Stimulated activated effector memory CD8-positive, alpha-beta T cell treated with anti-CD3 and anti-CD28 coated beads, Interleukin-12 subunit alpha, Interleukin-12 subunit beta, amount 100 ng/mL, for 72 hours (primary cell): ENCODE measurements at regions not wholly inside any gene's neighbourhood (a gene's known extent, or its start where the extent isn't known, plus 50 kb on each side); places are given as distances from the start of the nearest gene placed in this dataset.

ENCODE experiments used
- ATAC-seq: fragments of 150-1000 bp; cut with Tn5 transposase; 2 replicates; pipeline ENCODE4 v1.10.0; 2021
- DNase-seq, 2 donors: peaks; one replicate each; pipeline ENCODE4 v3.0.0; 2021 to 2022; ENCODE audit warnings: low spot score in 2 of 2
- H3K27ac Mint-ChIP-seq: one replicate; pipeline ENCODE4 v1.8.0; 2022; ENCODE audit warnings: mild to moderate bottlenecking, mixed read lengths
- H3K36me3 Mint-ChIP-seq: one replicate; pipeline ENCODE4 v1.8.0; 2022; ENCODE audit warnings: mild to moderate bottlenecking, mixed read lengths
- H3K4me1 Mint-ChIP-seq: one replicate; pipeline ENCODE4 v1.8.0; 2022; ENCODE audit warnings: mixed read lengths
- H3K4me3 Mint-ChIP-seq: one replicate; pipeline ENCODE4 v1.8.0; 2022; ENCODE audit warnings: mild to moderate bottlenecking, mixed read lengths
- H3K9me3 Mint-ChIP-seq: one replicate; pipeline ENCODE4 v1.8.0; 2022; ENCODE audit warnings: mixed read lengths

DNA sequence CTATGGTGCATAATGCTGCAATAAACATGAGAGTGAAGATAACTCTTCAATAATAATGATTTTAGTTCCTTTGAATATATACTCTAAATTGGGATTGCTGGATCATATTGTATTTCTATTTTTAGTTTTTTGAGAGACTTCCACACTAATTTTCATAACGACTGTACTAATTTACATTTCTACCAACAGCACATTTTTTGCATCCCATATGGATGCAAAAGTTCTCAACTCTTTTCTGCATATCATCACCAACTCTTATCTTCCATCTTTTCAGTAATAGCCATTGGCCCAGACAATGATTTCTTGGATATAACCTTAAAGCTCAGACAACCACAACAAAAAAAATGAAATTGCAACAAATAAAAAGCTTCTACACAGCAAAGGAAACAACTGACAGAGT, 1082.4 kb downstream of the CNTNAP5 start:
- DNase-seq (no peak), ATAC-seq (no peak)
- Mint-ChIP-seq H3K27ac (no peak overlapping the region), H3K9me3 (peaks cover 18% of the 10 kb centered on the region), H3K36me3 (no peaks in the 10 kb centered on the region), H3K4me3 (no peak overlapping the region), H3K4me1 (no peaks in the 10 kb centered on the region)

DNA sequence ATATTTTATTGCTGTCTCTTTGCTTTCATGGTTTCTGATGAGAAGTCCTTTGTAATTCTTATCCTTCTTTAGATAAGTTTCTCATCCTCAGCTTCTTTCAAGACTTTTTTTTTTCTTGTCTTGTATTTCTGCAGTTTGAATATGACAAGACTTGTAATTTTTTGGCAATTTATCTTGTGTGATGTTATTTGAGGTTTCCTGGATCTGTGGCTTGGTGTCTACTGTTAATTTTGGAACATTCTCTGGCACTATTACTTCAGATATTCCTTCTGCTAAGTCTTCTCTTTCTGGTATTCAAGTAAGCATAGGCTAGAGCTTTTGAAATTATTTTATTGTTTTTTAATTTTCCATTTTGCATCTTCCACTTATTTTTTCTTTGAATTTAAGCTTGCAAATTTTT, 1083.2 kb downstream of the CNTNAP5 start:
- Mint-ChIP-seq H3K36me3 (no peaks in the 10 kb centered on the region), H3K27ac (no peak overlapping the region), H3K4me3 (no peak overlapping the region), H3K9me3 (peaks cover 14% of the 10 kb centered on the region), H3K4me1 (no peaks in the 10 kb centered on the region)
- ATAC-seq: no peak
- DNase-seq: no peak

DNA sequence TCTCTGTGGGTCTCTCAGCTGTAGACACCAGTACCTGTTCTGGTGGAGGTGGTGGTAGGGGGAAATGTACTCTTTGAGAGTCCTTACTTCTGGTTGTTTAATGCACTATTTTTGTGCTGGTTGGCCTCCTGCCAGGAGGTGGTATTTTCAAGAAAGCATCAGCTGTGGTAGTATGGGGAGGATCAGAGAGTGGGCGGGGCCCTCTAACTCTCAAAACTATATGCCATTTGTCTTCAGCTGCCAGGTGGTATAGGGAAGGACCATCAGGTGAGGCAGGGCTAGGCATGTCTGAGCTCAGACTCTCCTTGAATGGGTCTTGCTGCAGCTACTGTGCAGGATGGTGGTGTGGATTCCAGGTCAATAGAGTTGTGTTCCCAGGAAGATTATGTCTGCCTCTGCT, 1100.8 kb downstream of the CNTNAP5 start:
- Mint-ChIP-seq H3K9me3 (peaks cover 21% of the 10 kb centered on the region), H3K27ac (no peak overlapping the region), H3K4me3 (no peak overlapping the region), H3K4me1 (no peaks in the 10 kb centered on the region), H3K36me3 (no peaks in the 10 kb centered on the region)
- DNase-seq (no peak), ATAC-seq (no peak)

DNA sequence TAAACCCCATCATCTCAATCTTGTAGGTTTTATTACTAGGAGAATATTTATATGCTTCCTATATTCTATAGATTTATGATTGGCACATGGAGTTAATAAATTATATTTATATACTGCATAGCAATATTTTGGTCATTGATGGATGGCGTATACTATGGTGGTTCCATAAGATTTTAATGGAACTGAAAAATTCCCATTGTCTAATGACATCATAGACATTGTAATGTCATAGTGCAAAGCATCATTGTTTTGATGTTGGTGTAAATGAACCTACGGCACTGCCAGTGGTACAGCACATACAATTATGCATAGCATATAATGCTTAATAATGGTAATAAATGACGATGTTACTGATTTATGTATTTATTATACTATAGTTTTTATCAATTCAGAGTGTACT, 1135.9 kb downstream of the CNTNAP5 start:
- DNase-seq: no peak
- no peaks in the 10 kb centered on the region for H3K36me3 Mint-ChIP-seq
- H3K4me1 Mint-ChIP-seq: no peaks in the 10 kb centered on the region
- H3K9me3 Mint-ChIP-seq: peaks cover 14% of the 10 kb centered on the region
- H3K4me3 Mint-ChIP-seq: no peak overlapping the region
- H3K27ac Mint-ChIP-seq: no peak overlapping the region
- no peak for ATAC-seq

DNA sequence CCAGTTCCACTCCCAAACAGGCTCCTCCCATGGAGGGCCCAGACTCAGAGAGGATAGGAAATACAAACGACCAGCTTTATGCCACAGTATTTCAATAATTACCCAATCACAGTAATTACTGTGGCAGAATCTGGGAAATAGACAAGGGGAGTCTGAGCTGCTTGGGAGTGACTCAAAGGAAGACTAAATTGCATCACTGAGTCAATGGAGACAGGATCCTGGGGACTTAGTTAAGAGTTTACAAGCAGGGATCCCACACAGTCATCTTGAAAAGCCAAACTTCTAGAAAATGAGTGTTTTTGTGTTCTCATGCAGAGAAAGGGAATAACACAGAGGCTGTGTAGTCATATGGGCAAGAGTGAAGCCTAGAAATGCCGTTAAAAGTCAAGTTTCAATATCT, 1142.1 kb downstream of the CNTNAP5 start:
- Mint-ChIP-seq H3K36me3 (no peaks in the 10 kb centered on the region), H3K4me3 (no peak overlapping the region), H3K4me1 (no peaks in the 10 kb centered on the region), H3K9me3 (peaks cover 21% of the 10 kb centered on the region), H3K27ac (no peak overlapping the region)
- ATAC-seq (no peak), DNase-seq (no peak)

DNA sequence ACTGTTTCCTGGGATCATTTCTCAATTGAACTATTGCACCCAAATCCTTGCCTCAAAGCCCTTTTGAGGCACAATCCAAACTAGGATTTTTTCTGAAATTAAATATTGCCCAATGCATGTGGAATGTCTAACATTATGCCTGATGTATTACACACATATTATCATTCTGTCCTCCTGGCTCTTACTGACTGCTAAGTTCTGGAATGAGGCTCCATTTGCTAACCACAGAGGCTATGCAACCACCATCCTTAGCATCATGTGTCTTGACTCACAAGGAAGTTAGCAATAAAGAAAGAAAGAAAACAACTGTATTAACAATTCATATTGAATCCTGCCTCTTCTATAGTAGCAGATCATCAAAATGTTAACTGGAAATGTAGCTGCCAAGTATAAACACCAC, 1142.7 kb downstream of the CNTNAP5 start:
- H3K9me3 Mint-ChIP-seq: peaks cover 18% of the 10 kb centered on the region
- no peak for ATAC-seq
- no peaks in the 10 kb centered on the region for H3K4me1 Mint-ChIP-seq
- H3K36me3 Mint-ChIP-seq: no peaks in the 10 kb centered on the region
- H3K4me3 Mint-ChIP-seq: no peak overlapping the region
- DNase-seq: no peak
- H3K27ac Mint-ChIP-seq: no peak overlapping the region

DNA sequence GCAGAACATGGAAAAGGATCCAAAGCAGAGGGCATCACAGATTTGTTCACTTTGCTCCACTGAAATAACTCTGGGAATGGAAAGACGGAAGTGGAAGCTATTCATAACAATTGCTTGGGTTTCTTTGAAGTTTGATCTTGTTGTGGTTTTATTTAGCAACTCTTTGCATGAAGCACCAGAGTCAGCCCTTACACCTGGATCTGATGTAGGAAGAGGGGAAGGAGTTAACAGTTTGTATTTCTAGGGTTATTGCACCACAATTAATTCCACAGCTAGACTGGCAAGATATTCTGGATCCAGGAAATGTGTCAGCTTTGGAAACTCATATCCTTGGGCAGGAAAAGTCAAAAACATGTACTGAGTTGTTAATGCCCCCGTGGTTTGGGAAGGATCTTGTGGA, 1143.4 kb downstream of the CNTNAP5 start:
- ATAC-seq: no peak

DNA sequence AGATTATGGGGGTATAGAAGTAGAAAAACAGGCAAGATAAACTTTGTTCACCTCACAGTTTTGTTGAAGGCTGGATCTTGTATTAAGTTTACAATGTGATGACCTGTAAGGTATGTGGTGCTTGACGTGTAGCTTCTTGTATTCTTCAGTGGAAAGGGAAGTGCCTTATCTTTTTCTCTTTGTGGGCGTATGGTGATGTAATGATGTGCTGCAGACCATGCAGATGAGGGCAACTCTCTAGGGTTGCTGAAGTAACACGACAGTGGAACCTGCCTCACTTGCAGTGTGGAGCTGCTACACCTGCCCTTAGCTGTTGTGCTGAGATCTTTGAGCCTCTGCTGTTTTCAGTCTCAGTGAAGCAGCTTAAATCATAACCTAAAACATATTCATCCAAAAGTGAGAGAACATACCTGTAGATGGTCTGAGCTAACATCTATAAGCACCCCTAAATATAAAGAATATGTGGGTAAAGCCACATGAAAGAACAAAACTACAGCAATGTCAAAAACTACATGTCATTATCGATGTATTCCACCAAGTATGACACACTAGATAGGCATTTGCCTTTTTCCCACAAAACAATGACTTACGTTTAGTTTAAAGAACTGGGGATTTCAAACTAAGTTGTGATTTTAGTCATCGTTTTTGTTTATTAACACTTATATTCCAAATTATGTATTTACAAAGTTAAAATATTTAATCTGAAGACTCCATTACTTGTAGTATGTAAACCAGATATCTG, 1144.1 kb downstream of the CNTNAP5 start:
- no peaks in the 10 kb centered on the region for H3K36me3 Mint-ChIP-seq
- peaks cover 16% of the 10 kb centered on the region for H3K9me3 Mint-ChIP-seq
- H3K27ac Mint-ChIP-seq: no peak overlapping the region
- ATAC-seq (no peak), DNase-seq (no peak)
- H3K4me3 Mint-ChIP-seq: no peak overlapping the region
- no peaks in the 10 kb centered on the region for H3K4me1 Mint-ChIP-seq

More for the DNA sequence above, 1143.4 kb downstream of the CNTNAP5 start:
- H3K4me1 Mint-ChIP-seq: no peaks in the 10 kb centered on the region
- DNase-seq: no peak
- no peak overlapping the region for H3K27ac Mint-ChIP-seq
- H3K4me3 Mint-ChIP-seq: no peak overlapping the region
- H3K36me3 Mint-ChIP-seq: no peaks in the 10 kb centered on the region
- H3K9me3 Mint-ChIP-seq: peaks cover 17% of the 10 kb centered on the region

DNA sequence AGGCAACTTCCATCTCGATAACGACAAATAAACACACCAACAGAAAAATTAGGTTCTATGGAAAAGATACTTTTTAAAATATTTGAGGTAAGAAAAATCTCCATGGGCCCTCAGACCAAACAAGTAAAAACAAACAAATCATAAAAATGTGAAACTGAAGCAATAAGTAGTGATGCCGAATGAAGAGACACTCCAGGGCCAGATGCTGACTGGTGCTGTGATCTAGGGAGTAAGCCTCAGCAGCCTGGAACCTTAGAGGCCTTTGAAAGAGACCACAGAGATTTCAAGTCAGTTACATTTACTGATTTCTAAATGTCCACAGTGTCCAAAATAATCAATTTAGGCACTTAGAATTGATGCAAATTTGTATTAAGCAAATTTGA, 1144.7 kb downstream of the CNTNAP5 start:
- Mint-ChIP-seq H3K4me1 (no peaks in the 10 kb centered on the region), H3K36me3 (no peaks in the 10 kb centered on the region), H3K9me3 (peaks cover 14% of the 10 kb centered on the region), H3K4me3 (no peak overlapping the region), H3K27ac (no peak overlapping the region)
- no peak for ATAC-seq
- no peak for DNase-seq

DNA sequence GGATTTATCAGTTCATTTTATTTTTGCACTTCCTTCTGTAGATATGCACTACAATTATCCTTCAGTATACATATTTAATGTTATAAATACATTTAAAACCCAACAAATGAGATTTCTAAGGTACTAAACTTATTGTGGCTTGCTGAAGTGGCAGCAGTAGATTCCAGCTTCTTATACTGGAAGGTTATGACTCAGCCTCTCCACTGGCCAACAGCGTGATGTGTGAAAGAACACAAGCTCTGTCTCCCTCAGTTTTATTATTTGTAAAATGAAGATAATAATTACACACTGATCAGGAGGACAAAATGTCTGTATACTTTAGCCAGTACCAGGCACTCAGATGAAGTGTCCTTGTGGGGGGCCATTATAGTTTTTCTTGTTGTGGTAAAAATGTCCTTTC, 1147.1 kb downstream of the CNTNAP5 start:
- Mint-ChIP-seq H3K9me3 (peaks cover 14% of the 10 kb centered on the region), H3K4me1 (no peaks in the 10 kb centered on the region), H3K36me3 (no peaks in the 10 kb centered on the region), H3K27ac (no peak overlapping the region), H3K4me3 (no peak overlapping the region)
- ATAC-seq (no peak), DNase-seq (no peak)

DNA sequence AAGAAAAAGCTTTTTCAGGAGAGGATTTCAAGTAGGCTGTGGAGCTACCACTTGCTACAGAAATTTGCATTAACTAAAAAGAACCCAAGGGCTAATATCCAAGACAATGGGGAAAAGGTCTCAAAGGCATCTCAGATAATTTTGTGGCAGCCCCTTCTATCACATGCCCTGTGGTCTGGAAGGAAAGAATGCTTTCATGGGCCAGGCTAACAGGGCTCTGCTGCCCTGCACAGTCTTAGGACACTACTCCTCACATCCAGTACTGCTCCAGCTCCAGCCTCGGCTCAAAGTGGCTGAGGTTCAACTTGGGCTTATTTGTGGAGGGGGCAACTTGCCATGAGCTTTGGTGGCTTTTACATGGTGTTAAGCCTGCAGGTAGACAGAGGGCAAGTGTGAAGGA, 1150.3 kb downstream of the CNTNAP5 start:
- Mint-ChIP-seq H3K27ac (no peak overlapping the region), H3K36me3 (no peaks in the 10 kb centered on the region), H3K4me1 (no peaks in the 10 kb centered on the region), H3K9me3 (peaks cover 16% of the 10 kb centered on the region), H3K4me3 (no peak overlapping the region)
- DNase-seq (no peak), ATAC-seq (no peak)

DNA sequence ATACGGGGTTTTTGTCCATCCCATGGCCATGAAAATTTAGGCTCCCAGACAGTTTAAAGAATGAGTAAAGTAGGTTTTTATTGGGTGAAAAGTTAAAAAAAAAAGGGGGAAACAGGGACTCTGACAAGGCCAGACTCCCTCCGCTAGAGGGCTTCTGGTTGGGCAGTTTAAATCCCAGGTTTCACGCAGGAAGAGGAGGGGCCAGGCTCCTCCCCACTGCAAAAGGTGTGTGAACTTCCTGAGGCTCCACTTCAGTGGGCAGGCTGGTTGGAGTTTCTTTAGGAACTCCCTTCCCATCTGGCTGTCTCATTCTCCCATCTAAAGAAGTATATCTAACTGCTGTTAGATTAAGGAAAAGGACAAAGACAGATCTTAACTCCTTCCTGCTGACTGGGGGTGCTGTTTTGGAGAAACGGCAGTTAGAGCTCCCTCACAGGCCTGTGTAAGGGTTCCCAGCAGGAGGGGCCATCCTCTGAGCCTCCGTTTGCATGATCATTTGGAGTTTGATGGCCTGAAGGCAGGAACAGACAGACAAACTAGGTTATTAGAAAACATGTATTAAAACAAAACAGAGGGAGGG, 1160.7 kb downstream of the CNTNAP5 start:
- Mint-ChIP-seq H3K4me1 (no peaks in the 10 kb centered on the region), H3K27ac (no peak overlapping the region), H3K4me3 (no peak overlapping the region), H3K9me3 (peaks cover 28% of the 10 kb centered on the region), H3K36me3 (no peaks in the 10 kb centered on the region)
- no peak for ATAC-seq
- DNase-seq: no peak

DNA sequence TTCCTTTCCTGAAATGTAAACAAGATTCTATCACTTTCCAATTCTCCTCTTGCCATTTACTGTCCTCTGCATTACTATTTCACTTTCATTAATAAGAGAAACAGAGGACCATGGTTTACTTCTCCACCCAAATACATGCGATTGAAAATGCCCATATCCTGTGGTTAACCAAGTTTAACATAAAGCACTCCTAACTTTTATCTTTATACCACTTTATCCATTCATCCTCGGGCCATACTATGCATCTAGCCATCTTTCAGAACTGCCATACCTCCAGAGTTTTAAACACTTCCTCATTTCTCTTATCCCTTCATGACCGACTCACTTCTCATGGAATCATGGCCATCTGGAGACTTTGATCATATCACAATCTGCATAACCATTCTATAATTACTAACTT, 1182.3 kb downstream of the CNTNAP5 start:
- ATAC-seq (no peak), DNase-seq (no peak)
- no peaks in the 10 kb centered on the region for H3K36me3 Mint-ChIP-seq
- no peaks in the 10 kb centered on the region for H3K4me1 Mint-ChIP-seq
- peaks cover 20% of the 10 kb centered on the region for H3K9me3 Mint-ChIP-seq
- H3K27ac Mint-ChIP-seq: no peak overlapping the region
- no peak overlapping the region for H3K4me3 Mint-ChIP-seq

DNA sequence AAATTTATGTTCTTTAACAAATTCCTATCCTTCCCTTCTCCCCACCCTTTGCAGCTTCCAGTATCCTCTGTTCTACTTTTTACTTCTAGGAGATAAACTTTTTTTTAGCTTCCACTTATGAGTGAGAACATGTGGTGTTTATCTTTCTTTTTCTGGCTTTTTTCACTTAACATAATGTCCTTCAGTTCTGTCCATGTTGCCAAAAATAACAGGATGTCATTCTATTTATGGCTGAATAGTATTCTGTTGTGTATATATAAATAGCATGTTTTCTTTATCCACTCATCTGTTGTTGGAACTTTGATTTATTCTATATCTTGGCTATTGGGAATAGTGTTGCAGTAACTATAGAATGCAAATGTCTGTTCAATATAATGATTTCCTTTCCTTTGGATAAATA, 1191.2 kb downstream of the CNTNAP5 start:
- Mint-ChIP-seq H3K4me3 (no peak overlapping the region), H3K27ac (no peak overlapping the region), H3K4me1 (no peaks in the 10 kb centered on the region), H3K9me3 (peaks cover 39% of the 10 kb centered on the region), H3K36me3 (no peaks in the 10 kb centered on the region)
- no peak for ATAC-seq
- DNase-seq: no peak

DNA sequence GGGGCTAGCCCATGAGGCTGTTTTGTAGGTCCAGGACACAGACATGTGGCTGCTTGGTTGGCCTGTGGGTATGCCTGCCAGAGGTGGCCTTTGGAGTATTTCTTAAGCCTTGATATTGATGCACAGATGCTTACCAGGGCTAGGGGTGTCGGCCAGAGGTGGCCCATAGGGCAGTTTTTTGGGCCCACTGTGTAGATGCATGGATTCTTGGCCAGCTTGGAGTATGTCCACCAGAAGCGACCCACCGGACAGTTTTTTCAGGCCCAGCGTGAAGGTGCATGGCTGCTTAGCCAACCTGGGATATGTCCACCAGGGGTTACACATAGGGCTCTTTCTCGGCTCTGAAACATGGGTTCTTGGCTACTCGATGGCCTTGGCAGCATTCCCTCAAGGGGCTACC, 1199.1 kb downstream of the CNTNAP5 start:
- ATAC-seq (no peak), DNase-seq (no peak)
- Mint-ChIP-seq H3K9me3 (peaks cover 17% of the 10 kb centered on the region), H3K4me1 (no peaks in the 10 kb centered on the region), H3K27ac (no peak overlapping the region), H3K36me3 (no peaks in the 10 kb centered on the region), H3K4me3 (no peak overlapping the region)

DNA sequence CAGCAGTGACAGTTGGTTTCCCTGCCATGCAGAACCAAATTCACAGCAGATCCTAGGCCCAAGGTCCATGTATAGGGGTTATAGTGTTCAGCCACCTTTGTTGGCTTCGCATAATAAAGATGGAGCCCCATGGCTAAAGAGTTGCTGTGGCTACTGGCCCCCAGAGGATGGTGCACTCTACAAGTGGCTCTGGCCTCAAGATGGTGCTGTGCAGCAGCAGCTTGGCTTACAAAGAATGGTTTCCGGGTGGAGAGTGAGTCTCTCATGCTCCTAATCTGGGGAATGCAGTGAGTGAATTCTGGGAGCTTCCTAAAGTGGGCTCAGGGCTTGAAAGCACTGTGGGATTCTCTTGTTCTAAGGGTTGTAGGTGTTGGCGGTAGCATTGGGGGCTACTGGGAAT, 1199.7 kb downstream of the CNTNAP5 start:
- no peak overlapping the region for H3K4me3 Mint-ChIP-seq
- no peaks in the 10 kb centered on the region for H3K36me3 Mint-ChIP-seq
- no peaks in the 10 kb centered on the region for H3K4me1 Mint-ChIP-seq
- H3K27ac Mint-ChIP-seq: no peak overlapping the region
- no peak for DNase-seq
- peaks cover 16% of the 10 kb centered on the region for H3K9me3 Mint-ChIP-seq
- ATAC-seq: no peak
